ENCODE measurements at regions not wholly inside any gene's neighbourhood (a gene's known extent, or its start where the extent isn't known, plus 50 kb on each side); places are given as distances from the start of the nearest gene placed in this dataset.

DNA sequence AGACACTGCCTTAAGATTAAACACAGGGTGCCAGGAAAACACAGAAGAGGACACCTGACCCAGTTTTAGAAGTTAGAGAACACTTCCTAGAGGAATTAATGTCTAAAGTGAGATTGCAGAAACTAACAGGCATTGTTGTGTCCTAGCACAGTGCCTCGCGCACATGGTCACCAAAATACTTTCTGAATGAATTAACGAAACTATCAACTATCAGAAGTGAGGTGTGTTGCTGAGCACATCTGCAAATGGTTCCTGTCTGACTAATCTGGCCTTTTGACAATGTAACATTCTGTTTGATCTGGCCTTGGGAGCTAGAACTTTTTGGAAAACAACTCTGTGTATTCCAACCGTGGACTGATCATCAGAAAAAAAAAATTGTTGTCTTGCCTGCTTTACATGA, 556.8 kb upstream of the LCORL start:
- WGBS, 5 donors = 71 to 75% (median 73%) methylated on average over 4 of the region's 4 CpGs
- no peaks in the 10 kb centered on the region for H3K4me1 ChIP-seq
- DNase-seq = no peak
- H3K27me3 ChIP-seq (replicated peaks in 1 of 7) = peaks cover 0 to 19% (median 0%) of the 10 kb centered on the region in 7 donors
- no peaks in the 10 kb centered on the region for H3K9me3 ChIP-seq
- H3K27ac ChIP-seq = no peak overlapping the region
- H3K4me3 ChIP-seq = no peak overlapping the region
- H3K36me3 ChIP-seq = no peaks in the 10 kb centered on the region
- intact Hi-C loops (cut with DNase I; ENCODE audit: low total_unique reads) = no loop called here
- TF ChIP-seq POLR2A (IDR thresholded peaks at IDR 0.05) (no peak), POLR2AphosphoS5 (IDR thresholded peaks at IDR 0.05) (no peak)
- TF ChIP-seq, protein P1, sequence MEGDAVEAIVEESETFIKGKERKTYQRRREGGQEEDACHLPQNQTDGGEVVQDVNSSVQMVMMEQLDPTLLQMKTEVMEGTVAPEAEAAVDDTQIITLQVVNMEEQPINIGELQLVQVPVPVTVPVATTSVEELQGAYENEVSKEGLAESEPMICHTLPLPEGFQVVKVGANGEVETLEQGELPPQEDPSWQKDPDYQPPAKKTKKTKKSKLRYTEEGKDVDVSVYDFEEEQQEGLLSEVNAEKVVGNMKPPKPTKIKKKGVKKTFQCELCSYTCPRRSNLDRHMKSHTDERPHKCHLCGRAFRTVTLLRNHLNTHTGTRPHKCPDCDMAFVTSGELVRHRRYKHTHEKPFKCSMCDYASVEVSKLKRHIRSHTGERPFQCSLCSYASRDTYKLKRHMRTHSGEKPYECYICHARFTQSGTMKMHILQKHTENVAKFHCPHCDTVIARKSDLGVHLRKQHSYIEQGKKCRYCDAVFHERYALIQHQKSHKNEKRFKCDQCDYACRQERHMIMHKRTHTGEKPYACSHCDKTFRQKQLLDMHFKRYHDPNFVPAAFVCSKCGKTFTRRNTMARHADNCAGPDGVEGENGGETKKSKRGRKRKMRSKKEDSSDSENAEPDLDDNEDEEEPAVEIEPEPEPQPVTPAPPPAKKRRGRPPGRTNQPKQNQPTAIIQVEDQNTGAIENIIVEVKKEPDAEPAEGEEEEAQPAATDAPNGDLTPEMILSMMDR (IDR thresholded peaks at IDR 0.05 in 8 of 11, conservative IDR thresholded peaks at IDR 0.05 in 3 of 11) = no peak

DNA sequence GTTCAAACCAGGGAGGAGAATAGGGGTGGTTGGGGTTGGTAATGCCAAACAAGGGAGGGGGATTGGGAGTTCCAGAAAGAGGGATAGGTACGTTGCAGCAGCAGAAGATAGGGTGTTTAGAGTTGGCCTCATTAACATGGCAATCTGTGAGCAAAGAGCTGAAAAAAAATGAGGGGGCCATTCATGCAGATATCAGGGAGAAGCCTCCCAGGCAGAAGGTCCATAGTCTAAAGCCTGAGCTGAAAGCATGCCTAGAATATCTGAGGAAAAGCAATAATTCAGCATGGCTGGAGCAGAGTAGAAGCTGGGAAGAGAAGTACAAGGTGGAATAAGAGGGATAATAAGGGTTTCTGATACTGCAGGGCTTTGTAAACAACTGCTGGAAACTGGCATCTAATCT, 550.9 kb upstream of the LCORL start:
- H3K36me3 ChIP-seq = no peaks in the 10 kb centered on the region
- DNase-seq = no peak
- WGBS, 5 donors = 53 to 68% (median 58%) methylated on average over 1 of the region's 1 CpG
- H3K4me3 ChIP-seq = no peak overlapping the region
- no peaks in the 10 kb centered on the region for H3K9me3 ChIP-seq
- H3K27me3 ChIP-seq (replicated peaks in 1 of 7) = peaks cover 0 to 10% (median 0%) of the 10 kb centered on the region in 7 donors
- intact Hi-C loops (cut with DNase I; ENCODE audit: low total_unique reads) = no loop called here
- no peaks in the 10 kb centered on the region for H3K4me1 ChIP-seq
- H3K27ac ChIP-seq = no peak overlapping the region
- TF ChIP-seq POLR2AphosphoS5 (IDR thresholded peaks at IDR 0.05) = no peak
- no peak for TF ChIP-seq POLR2A (IDR thresholded peaks at IDR 0.05)
- TF ChIP-seq, protein P1 (IDR thresholded peaks at IDR 0.05 in 8 of 11, conservative IDR thresholded peaks at IDR 0.05 in 3 of 11) = no peak

DNA sequence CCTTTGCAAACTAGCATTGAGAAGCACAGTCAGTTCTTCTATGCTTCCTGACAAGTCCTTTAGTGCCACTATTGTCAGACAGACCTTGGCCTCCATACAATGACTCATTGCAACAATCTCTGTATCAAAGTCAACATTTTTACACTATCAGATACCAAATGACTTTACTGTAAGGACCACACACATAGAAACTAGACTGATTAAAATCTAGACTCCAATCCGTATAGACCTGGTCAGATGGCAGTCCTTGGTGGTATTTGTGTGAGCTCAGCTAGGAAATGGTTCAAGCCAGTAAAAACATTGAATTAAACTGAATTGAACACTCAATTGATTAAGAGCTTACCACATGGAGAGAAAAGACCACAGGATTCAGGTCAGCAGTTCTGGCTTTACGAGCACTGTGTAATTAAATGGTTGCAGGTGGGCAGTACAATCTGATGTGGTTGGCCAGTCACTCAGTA, 549.8 kb upstream of the LCORL start:
- TF ChIP-seq POLR2AphosphoS5 (IDR thresholded peaks at IDR 0.05) (no peak), POLR2A (IDR thresholded peaks at IDR 0.05) (no peak)
- TF ChIP-seq, protein P1 (IDR thresholded peaks at IDR 0.05 in 8 of 11, conservative IDR thresholded peaks at IDR 0.05 in 3 of 11) = no peak
- H3K4me3 ChIP-seq = no peak overlapping the region
- H3K9me3 ChIP-seq = no peaks in the 10 kb centered on the region
- WGBS, 5 donors = 30 to 66% (median 62%) methylated on average over 1 to 2 of the region's 2 CpGs
- DNase-seq = no peak
- H3K27me3 ChIP-seq (replicated peaks in 1 of 7) = peaks cover 0 to 10% (median 0%) of the 10 kb centered on the region in 7 donors
- no peak overlapping the region for H3K27ac ChIP-seq
- no peaks in the 10 kb centered on the region for H3K36me3 ChIP-seq
- intact Hi-C loops (cut with DNase I; ENCODE audit: low total_unique reads) = no loop called here
- H3K4me1 ChIP-seq = no peaks in the 10 kb centered on the region

DNA sequence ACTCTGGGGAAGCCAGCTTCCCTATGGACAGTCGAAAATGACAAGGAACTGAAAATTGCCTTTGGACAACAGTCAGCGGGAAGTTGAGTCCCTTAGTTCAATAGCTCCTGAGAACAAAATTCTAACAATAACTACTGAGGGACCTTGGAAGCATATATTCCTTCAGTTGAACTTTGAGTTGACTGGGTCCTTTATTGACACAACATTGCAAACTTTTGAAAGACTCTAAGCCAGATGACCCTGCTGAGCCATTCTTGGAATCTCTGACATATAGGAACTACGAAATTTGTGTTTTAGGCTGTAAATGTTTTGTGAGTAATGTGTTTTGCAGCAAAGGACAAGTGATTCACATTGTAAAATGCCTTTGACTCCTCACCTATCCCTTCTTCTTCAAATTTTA, 548.8 kb upstream of the LCORL start:
- intact Hi-C loops (cut with DNase I; ENCODE audit: low total_unique reads) = no loop called here
- 43 to 74% (median 53%) methylated on average over 3 of the region's 3 CpGs for WGBS, 5 donors
- Histone ChIP-seq H3K27ac (no peak overlapping the region), H3K36me3 (no peaks in the 10 kb centered on the region), H3K4me1 (no peaks in the 10 kb centered on the region), H3K27me3 (replicated peaks in 1 of 7) (peaks cover 0 to 10% (median 0%) of the 10 kb centered on the region in 7 donors), H3K4me3 (no peak overlapping the region), H3K9me3 (no peaks in the 10 kb centered on the region)
- no peak for DNase-seq
- TF ChIP-seq POLR2AphosphoS5 (IDR thresholded peaks at IDR 0.05) (no peak), POLR2A (IDR thresholded peaks at IDR 0.05) (no peak)
- TF ChIP-seq, protein P1 (IDR thresholded peaks at IDR 0.05 in 8 of 11, conservative IDR thresholded peaks at IDR 0.05 in 3 of 11) = no peak
